Astrocyte of the spinal cord (primary cell): ENCODE measurements at regions not wholly inside any gene's neighbourhood (a gene's known extent, or its start where the extent isn't known, plus 50 kb on each side); places are given as distances from the start of the nearest gene placed in this dataset.
"Not testable (repeated sequence)": the region's sequence is repeated elsewhere in the genome, so short reads cannot be mapped to it uniquely, and the experiment has no call there.

Source experiments
- DNase-seq: peaks from one replicate; pipeline ENCODE4 v3.0.0; 2011; ENCODE audit warnings: low read depth, low spot score
- H3K4me3 ChIP-seq: 2 replicates; pipeline ENCODE4 v1.5.1; 2011; ENCODE audit warnings: low read depth, mild to moderate bottlenecking, low read length, moderate library complexity
- in situ Hi-C: cut with HindIII; loops from 2 replicates; pipeline ENCODE4 v1.10.0; 2017; ENCODE audit warnings: low sequenced_read_pairs
- TF ChIP-seq, protein P1 (sequence below): IDR thresholded peaks from 2 replicates; pipeline ENCODE4 v1.5.1; 2012; ENCODE audit warnings: low read depth, mild to moderate bottlenecking, low read length, inconsistent platforms

DNA sequence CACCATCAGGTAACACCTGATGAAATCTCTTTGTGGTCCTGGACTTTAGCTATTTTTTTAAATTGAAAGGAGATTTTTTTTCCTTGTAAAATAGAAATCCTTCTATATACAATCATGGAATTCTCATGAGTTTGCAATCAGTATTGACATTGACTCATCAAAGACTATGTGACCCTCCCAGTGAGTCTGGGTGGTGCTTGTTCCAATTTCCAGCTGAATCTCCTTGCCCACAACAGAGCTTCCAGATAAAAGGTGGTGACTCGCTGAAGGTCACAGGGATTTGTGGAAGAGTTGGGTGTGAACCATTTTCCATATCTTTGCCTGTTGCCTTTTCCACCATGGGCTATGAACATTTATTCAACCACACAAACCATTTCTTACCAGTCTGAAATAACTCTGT lies 486.6 kb downstream of the AJAP1 start:
- TF ChIP-seq, protein P1, sequence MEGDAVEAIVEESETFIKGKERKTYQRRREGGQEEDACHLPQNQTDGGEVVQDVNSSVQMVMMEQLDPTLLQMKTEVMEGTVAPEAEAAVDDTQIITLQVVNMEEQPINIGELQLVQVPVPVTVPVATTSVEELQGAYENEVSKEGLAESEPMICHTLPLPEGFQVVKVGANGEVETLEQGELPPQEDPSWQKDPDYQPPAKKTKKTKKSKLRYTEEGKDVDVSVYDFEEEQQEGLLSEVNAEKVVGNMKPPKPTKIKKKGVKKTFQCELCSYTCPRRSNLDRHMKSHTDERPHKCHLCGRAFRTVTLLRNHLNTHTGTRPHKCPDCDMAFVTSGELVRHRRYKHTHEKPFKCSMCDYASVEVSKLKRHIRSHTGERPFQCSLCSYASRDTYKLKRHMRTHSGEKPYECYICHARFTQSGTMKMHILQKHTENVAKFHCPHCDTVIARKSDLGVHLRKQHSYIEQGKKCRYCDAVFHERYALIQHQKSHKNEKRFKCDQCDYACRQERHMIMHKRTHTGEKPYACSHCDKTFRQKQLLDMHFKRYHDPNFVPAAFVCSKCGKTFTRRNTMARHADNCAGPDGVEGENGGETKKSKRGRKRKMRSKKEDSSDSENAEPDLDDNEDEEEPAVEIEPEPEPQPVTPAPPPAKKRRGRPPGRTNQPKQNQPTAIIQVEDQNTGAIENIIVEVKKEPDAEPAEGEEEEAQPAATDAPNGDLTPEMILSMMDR, result no peak
- H3K4me3 ChIP-seq, result no peak overlapping the region

GRCh38 chr1:5140136-5140535 lies 485.7 kb downstream of the AJAP1 start:
- TF ChIP-seq, protein P1, result no peak
- in situ Hi-C loops, result no loop called here
- DNase-seq, result no peak
- H3K4me3 ChIP-seq, result no peak overlapping the region

More for the DNA sequence above, 486.6 kb downstream of the AJAP1 start:
- DNase-seq, result no peak
- in situ Hi-C loops, result no loop called here

DNA sequence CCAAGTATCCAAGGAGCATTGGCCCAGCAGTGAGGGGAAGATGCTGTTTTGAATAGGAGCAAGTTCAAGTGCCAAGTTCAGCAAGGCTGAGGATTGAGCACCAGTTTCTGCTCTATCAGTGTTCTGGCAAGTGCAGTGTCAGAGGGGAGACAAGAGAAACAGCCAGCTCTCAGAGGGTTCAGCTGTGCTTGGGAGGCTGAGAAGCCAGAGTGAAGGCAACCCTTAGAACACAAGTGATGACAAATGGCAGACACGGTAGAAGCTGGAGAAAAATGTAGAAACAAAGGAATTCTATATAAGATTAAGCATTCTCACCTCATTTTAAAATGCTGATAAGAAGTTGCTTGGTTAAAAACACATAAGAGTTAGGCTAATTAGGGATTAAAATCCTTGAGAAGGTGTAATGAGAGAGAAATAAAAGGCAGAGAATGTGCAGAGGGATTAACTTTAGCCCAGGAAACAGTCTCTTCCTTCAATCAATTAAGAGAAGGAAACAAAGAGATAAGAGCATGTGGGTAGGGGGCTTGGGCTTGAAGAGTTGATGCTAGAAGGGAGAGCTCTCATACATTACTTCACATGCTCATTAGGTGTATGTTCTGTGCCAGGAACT lies 475.4 kb downstream of the AJAP1 start:
- TF ChIP-seq, protein P1, result no peak
- no peak overlapping the region for H3K4me3 ChIP-seq
- in situ Hi-C loops, result no loop called here
- no peak for DNase-seq

DNA sequence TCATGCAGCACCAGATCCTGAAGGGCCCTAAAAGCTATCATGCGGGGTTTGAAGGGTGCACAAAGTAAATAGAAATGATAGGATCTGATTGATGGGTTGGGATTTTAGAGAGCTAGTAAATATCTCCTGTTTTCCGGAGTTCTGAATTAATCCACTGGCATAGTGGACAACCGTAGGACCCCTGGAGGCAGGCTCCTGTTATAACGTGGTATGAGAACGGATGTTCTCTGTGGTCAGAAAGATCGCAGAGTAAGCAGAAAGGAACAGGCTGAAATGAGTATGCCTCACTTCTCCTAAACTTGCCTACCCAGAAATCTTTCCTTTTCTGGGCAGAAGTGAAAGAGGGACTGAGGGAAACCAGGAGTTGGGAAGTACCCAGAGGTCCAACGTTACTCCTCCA lies 470.8 kb downstream of the AJAP1 start:
- DNase-seq, result no peak
- TF ChIP-seq, protein P1, result no peak
- in situ Hi-C loops, result no loop called here
- H3K4me3 ChIP-seq, result no peak overlapping the region

- no peak for DNase-seq
- H3K4me3 ChIP-seq, result no peak overlapping the region
- TF ChIP-seq, protein P1, result no peak
- in situ Hi-C loops, result no loop called here
Observed at GRCh38 chr1:5120559-5120958, 466.1 kb downstream of the AJAP1 start.

DNA sequence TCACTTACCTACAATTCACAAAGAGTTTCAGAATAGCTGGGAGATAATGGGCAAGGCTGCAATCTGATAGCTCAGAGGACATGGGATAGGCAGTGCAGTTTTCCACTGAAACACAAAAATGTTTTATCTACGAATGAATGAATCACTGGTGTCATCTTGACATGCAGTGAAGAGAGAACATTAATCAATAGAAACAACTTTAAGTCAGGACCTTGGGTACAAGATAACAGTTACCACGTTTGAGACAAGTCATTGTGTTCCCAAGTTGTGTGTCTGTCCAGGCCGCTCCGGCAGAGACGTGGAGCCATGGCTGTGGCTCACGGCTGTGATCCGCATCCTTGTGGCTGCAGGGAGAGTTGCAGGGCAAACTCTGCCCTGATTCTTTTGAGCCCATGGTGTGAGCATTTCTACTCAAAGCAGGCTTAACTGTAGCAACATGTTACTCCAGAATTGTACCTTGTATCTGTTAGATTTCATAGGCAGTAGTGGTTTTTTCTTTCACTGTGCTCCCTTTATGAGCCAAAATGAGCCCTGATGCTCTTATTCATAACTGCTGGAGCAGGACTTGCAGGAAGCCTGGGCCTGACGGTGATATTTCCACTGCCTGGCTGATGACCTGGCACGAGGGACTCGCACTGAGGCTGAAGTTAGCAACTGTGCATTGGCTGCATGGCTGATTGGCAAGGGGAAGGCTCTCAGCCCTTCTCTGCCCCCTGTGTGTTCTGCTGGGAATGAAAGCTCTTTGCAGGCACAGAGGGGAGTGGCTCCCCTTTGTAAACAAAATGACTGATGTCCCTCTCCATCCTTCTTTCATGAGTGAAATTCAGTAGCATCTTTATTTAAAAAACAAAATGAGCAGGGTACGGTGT lies 465.2 kb downstream of the AJAP1 start:
- in situ Hi-C loops, result no loop called here
- no peak for DNase-seq
- H3K4me3 ChIP-seq, result no peak overlapping the region
- TF ChIP-seq, protein P1, result no peak

DNA sequence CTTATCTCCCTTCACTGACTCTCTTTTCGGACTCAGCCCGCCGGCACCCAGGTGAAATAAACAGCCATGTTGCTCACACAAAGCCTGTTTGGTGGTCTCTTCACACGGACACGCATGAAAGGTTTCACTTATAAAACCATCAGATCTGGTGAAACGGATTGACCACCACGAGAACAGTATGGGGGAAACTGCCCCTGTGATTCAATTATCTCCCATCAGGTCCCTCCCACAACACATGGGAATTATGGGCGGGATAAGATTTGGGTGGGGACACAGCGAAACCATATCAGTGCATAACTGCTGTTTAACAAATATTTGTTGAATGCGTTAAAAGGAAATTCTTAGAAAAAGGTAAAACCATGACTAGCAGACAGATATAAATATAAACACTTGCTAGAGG lies 464.4 kb downstream of the AJAP1 start:
- H3K4me3 ChIP-seq, in situ Hi-C loops, DNase-seq: not testable (repeated sequence)

- H3K4me3 ChIP-seq, in situ Hi-C loops, DNase-seq: not testable (repeated sequence)
Observed at GRCh38 chr1:5118292-5118691, 463.9 kb downstream of the AJAP1 start.
